NCI-H1105 (cell line): ENCODE measurements at regions not wholly inside any gene's neighbourhood (a gene's known extent, or its start where the extent isn't known, plus 50 kb on each side); places are given as distances from the start of the nearest gene placed in this dataset.

Experiments
- DNase-seq: peaks from one replicate; lab custom pipeline; 2025; lab: John Stamatoyannopoulos, UW

DNA sequence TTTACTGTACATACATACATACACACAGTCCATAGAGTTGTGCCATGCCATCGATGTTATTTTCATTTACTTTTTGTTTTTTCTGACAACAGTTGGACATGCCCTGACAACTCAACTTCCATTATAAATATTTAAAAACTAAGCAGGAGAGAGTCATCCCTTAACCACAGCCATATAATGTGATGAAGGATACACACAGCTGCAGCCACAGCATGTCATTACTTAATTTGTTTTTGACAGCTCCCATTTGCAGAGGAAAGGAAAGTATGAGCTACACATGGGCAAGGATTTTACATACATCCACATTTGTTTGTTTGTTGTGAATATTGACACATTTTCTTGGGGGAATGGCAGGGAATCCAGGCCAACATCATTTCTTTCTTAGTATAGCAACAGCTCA is 91.5 kb upstream of the TUT7 start:
- no peak for DNase-seq

DNA sequence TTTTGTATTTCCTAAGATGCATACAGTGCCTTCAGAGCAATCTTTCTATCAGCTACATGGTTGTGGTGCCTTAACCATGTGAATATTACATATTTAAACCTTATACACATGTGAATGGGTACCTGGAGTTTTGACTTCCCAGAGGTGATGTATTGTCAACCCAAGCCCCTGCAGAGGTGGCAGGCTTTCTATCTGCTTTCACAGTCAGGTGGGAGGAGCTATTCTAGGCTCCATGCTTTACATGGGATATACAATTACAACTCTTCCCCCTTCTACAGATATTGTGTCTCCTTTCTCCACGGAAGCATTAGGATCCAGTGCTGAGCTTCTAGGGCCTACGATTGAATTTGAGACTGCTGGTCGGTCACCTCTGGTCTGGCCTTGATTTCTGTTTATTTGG is 89.8 kb upstream of the TUT7 start:
- DNase-seq: no peak

DNA sequence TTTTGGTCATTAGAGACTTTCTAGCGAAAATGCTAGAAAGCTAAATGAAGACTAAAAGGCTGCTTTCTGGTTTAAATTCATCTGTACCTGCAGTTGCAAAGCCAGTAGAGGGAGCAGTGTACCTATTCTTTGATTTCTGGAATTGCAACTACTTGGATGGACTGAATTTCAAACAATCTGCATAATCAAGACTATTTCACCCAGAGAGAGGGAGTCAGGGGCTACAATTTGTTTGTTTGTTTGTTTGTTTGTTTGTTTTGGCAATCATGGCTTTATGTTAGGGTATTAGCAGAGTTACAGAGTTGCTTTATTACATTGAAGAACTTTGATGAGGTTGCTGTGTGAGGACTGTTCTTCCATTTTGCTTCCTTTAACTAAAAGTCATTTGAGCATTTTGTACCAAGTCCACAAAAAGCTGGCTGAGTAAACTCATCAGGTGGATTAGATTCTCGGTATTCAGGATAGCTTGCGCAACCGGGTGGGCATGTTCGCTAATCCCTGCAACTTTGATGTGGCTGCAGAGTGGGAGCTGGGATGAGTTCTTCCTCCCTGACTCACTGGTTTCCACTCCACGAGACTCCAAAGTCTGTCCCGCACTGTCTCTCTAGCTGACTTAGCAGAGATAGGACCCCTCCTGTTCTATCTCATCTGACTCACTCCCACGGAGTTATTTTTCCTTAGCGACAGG is 80.0 kb upstream of the TUT7 start:
- no peak for DNase-seq

DNA sequence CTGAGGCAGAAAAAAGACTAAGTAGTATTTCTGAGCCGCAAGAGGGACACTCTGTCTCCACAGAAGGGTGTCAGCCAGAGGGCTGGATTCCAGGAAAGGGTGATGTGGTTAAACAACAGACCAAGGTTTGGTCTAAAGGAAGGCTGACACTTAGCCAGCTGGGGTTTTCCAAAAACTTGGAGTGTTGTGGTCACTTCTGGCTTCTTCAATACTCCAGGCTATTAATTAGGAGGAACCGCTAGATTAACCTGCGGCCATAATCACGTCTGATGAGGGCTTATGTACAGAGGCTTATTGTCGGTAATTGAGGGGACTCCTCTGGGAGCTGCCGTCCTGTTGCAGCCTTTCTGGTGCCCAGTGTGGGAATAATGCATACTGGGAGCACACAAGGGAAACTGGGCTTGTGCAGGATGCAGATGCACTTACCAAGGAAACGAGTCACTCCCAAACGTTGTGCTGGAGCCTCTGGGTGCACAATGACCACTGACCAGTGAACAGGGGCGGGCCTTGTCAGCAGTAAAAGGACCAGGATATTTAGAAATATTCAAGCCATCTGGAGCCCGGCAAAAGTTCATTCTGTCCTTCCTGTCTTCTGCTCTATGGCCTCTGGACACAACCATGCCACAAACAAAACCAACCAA is 70.2 kb upstream of the TUT7 start:
- DNase-seq: no peak

DNA sequence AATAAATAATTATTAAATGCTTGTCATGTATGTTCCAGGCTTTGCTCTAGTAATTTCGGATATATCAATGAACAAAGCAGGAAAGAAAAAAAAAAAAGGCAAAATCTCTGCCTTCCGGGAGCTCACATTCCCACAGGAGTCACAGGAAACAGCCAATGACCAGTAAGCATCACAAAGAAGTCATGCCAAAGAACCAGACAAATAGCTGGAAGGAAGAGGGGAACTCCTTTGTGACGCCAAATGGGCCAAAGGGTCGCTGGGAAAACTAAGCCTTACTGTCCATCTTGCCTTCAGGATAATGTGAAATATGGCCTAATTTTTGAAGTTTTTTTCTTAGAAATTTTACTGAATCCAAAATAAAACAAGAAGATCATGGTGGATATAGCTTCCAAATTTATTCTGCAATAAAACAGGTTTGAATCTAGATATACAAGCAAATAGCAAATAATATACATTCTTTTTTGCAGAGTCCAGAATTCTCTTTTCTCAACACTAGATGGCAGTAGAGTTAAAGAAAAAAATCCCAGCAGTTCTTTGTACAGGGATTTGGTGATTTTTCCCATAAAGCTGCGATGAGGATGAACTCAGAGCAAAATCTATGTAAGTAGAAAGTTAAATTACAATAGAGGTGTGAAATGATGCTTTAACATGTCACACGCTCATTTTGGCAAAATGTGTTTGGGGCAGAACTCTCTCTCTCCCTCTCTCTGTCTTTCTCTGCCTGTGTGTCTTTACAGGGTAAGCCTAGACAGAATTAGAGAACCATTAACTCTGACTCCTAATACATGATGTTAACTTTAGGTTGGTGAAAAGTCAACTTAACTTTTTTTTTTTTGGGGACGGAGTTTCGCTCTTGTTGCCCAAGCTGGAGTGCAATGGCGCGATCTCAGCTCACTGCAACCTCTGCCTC is 60.0 kb upstream of the TUT7 start:
- peak; percentile 9 for DNase-seq

DNA sequence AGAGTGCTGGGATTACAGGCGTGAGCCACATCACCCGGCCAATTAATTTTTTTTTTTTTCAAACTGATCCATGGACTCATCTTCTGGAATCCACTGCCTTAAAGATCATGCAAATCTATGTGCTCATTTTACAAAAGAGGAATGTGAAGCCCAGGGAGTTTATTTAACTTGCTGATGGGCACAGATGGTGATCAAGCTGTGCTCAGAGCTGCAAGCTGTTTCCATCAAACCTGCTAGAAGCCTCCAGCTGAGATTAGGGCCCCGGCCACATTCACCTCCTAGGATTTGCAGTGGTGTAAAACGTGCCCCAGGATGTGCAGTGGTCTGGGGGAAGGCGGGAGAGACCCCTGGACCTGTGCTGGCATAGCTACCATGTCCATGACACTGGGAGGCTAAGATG is 56.1 kb upstream of the TUT7 start:
- DNase-seq: no peak

DNA sequence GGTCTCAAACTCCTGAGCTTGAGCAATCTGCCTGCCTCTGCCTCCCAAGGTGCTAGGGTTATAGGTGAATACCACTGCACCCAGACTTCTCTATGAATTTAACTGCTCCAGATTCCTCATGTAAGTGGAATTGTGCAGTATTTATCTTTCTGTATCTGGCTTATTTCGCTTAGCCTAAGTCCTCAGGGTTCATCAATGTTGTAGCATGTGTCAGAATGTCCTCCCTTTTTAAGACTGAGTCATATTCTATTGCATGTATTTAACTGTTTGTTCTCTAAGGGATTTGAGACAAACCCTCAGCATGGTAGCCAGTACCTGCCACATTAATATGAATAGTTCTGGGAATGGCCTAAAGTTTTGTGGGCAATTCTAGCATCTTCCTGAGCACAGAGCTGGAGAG is 53.9 kb upstream of the TUT7 start:
- DNase-seq: no peak

DNA sequence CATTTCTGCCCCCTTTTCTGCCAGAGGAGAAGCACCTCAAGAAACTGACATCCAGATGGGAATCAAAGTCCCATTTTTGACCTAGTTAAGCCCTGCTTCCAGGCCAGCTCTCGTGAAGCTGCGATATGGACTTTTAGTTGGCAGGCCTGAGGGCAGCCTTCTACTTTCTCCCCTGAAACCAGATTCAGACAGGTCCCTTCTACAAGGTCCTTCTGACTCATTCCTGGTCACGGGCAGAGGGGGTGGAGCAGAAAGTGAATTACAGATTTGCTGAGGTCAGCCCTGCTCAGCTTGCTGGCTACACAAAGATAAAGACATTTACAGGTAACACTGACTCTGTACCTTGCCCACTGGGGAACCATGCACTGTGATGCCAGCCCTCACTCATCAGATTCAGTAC is 52.8 kb upstream of the TUT7 start:
- DNase-seq: no peak

DNA sequence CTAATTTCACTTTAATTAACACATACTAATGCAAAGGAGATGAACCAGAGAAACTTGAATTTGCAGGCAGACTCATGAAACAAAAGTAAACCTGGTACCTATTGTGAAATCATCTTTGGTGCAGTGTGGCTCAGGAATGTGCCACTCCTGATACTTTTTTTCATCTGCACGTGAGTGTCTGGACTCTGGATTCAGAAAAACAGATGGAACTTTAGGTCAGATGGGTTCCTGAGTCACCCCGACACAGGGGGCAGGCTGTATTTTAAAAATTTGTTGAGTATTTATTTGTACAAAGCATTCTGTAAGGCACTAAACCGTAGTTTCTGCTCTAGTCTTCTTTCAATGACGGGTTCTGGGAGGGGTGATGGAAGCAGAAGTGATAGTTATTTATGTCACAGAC is 52.2 kb upstream of the TUT7 start:
- DNase-seq: no peak

DNA sequence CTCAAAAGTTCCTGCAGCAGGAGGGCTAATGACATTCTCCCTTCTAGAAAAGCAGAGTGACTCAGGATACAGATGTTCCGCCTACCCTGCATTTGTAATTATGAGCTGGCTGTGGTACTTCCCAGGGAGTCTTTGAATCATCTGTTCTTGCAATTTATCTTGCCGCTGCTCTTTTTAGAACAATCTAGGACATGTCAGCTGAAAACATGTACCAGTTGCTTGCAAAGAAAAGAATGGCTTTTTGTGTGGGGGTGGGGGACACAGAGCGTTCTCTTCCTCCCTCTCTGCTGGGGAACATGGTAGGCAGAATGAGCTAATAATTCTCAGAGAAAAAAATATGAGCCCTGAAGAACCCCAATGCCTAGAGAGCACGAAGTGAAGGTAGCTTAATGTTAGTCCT is 51.7 kb upstream of the TUT7 start:
- DNase-seq: no peak

DNA sequence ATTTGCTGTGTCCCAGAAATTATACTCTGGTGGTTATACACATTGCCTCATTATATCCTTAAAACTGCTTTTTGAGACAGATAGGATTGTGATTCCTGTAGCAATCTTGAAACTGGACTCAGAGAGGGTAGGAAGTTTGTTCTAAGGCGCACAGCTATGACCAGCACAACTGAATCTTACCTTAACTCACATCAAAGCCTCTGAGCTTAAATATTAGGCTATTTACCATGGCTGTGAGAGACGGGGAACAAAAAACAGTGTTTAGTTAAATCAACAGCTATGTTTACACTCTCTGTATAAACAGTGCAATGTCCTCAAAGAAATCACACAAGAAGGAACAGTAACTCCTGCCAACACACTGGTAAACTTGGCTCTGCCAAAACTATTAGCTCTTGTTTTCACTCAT is 50.9 kb upstream of the TUT7 start:
- DNase-seq: no peak
